ENCODE measurements at regions not wholly inside any gene's neighbourhood (a gene's known extent, or its start where the extent isn't known, plus 50 kb on each side); places are given as distances from the start of the nearest gene placed in this dataset.

DNA sequence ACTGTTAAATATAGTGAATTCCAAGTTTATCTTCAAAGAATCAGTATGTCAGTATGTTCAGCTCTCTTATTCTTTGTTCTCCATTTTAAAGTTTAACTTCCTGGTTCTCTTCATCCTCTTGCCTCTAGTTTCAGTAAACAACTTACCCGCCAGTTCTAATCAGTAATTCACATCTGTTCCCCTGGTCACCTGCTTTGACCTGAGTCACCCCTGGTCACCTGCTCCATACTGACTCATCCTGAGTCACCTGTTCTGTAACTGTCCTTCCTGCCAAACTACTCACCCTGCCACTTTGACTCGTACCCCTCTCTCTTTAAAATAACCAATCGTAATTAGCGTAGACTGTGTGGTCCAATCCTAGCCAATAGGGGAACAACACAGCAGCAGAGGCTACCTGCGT lies 992.7 kb upstream of the HS3ST1 start (continued):
- TF ChIP-seq DMBX1 (CRISPR knock-in tag; IDR thresholded peaks at IDR 0.05; ENCODE audit: borderline replicate concordance) (no peak), ZNF354B (CRISPR knock-in tag; IDR thresholded peaks at IDR 0.05) (no peak), GABPB1 (CRISPR knock-in tag; IDR thresholded peaks at IDR 0.05) (no peak), ARID1B (IDR thresholded peaks at IDR 0.05) (no peak), POLR3G (IDR thresholded peaks at IDR 0.05; ENCODE audit: extremely low read depth, insufficient read length, insufficient replicate concordance) (no peak)

DNA sequence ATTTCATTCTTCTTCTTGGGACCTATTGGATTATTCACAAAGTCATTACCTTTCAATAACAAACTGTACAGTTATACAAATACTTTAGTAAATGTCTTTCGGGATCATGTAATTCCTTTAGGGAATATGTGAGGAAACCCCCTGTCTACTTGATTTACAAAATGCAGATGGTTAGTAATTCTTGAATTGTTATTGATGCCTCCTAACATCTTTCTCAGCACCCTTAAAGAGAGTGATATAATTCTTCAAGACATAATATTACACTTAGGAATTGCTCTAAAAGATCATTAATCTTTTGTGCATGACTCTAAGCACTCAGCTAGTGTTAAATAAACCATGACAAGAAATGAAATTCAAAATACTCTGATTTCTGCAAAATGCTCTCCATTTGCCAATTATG lies 988.1 kb upstream of the HS3ST1 start:
- in situ Hi-C loops (cut with MboI) (no loop called here), intact Hi-C loops (cut with micrococcal nuclease) (no loop called here)
- no peaks in the 10 kb centered on the region for H3K79me2 ChIP-seq (ENCODE audit: control insufficient read depth, insufficient read depth, low read length)
- no peak overlapping the region for H3K4me3 ChIP-seq
- H3K4me1 ChIP-seq (replicated peaks in 1 of 2; ENCODE audit: control insufficient read depth in 2 of 2, insufficient read depth in 2 of 2, low read length in 2 of 2) = no peaks in the 10 kb centered on the region
- CTCF ChIA-PET (ENCODE audit: low intra/inter-chr PET ratio) = no interaction called here
- no TSS peak for BruUV-seq (replicated peaks)
- H3K9ac ChIP-seq (ENCODE audit: insufficient read depth in 1 of 2, low read depth in 2 of 2, low read length in 2 of 2) = no peak overlapping the region
- no peaks in the 10 kb centered on the region for H3K9me1 ChIP-seq (ENCODE audit: control insufficient read depth, insufficient read depth, low read length)
- 0 out of 2 replicates have a peak, but pooled peaks cover 2% of the 10 kb centered on the region for H3K9me3 ChIP-seq (replicated peaks; ENCODE audit: control insufficient read depth, insufficient read depth, low read depth, low read length)
- no peak for ATAC-seq
- no peak overlapping the region for H2AFZ ChIP-seq (ENCODE audit: low read depth, low read length)
- no peak for DNase-seq (ENCODE audit: extremely low read depth in 1 of 4, low spot score in 3 of 4)
- no peak for FAIRE-seq
- H3K4me2 ChIP-seq (ENCODE audit: insufficient read depth, low read length) = no peak overlapping the region
- POLR2A ChIA-PET = no interaction called here
- H3K27me3 ChIP-seq (ENCODE audit: control insufficient read depth in 2 of 2, insufficient read depth in 2 of 2, low read length in 2 of 2) = no peaks in the 10 kb centered on the region
- H3K36me3 ChIP-seq (ENCODE audit: control insufficient read depth, insufficient read depth, low read length) = no peaks in the 10 kb centered on the region
- WGBS (ENCODE audit: insufficient coverage, low coverage, missing lambda C conversion rate) = 0% methylated on average over 1 of the region's 1 CpG
- no peaks in the 10 kb centered on the region for H4K20me1 ChIP-seq (replicated peaks; ENCODE audit: control insufficient read depth, insufficient read depth, low read length)
- no peak overlapping the region for H3K27ac ChIP-seq (ENCODE audit: extremely low read depth, low read depth, low read length)
- TF ChIP-seq NRF1 (conservative IDR thresholded peaks at IDR 0.05 in 1 of 2, IDR thresholded peaks at IDR 0.05 in 1 of 2) = no peak
- no peak for TF ChIP-seq ZZZ3 (IDR thresholded peaks at IDR 0.05)
- TF ChIP-seq SIRT6 (IDR thresholded peaks at IDR 0.05; ENCODE audit: low read depth, low read length) = no peak
- TF ChIP-seq ZNF24 (IDR thresholded peaks at IDR 0.05) = no peak
- no peak for TF ChIP-seq USF2 (CRISPR knock-in tag; IDR thresholded peaks at IDR 0.05)
- no peak for TF ChIP-seq NR1H2 (CRISPR knock-in tag; IDR thresholded peaks at IDR 0.05)
- no peak for TF ChIP-seq ZBTB8A (IDR thresholded peaks at IDR 0.05; ENCODE audit: partially characterized antibody)
- no peak for TF ChIP-seq STAT5B (CRISPR knock-in tag; IDR thresholded peaks at IDR 0.05)
- no peak for TF ChIP-seq THAP12 (CRISPR knock-in tag; IDR thresholded peaks at IDR 0.05)
- TF ChIP-seq NR2C2 (CRISPR knock-in tag; IDR thresholded peaks at IDR 0.05) = no peak
- TF ChIP-seq NR2C2 (tag; IDR thresholded peaks at IDR 0.05) = no peak
- no peak for TF ChIP-seq HDAC8 (tag; IDR thresholded peaks at IDR 0.05)
- TF ChIP-seq CTCF (IDR thresholded peaks at IDR 0.05 in 2 of 3, conservative IDR thresholded peaks at IDR 0.05 in 1 of 3; ENCODE audit: insufficient read depth in 2 of 3, low read depth in 1 of 3, low read length in 3 of 3) = no peak
- no peak for TF ChIP-seq ZNF644 (tag; IDR thresholded peaks at IDR 0.05; ENCODE audit: low read depth)
- TF ChIP-seq U2AF2 (optimal IDR thresholded peaks at IDR 0.05; ENCODE audit: low read depth, low read length) = no peak

Data from K562 (cell line).